ENCODE measurements at regions not wholly inside any gene's neighbourhood (a gene's known extent, or its start where the extent isn't known, plus 50 kb on each side); places are given as distances from the start of the nearest gene placed in this dataset.
"Not testable (repeated sequence)": the region's sequence is repeated elsewhere in the genome, so short reads cannot be mapped to it uniquely, and the experiment has no call there.

DNA sequence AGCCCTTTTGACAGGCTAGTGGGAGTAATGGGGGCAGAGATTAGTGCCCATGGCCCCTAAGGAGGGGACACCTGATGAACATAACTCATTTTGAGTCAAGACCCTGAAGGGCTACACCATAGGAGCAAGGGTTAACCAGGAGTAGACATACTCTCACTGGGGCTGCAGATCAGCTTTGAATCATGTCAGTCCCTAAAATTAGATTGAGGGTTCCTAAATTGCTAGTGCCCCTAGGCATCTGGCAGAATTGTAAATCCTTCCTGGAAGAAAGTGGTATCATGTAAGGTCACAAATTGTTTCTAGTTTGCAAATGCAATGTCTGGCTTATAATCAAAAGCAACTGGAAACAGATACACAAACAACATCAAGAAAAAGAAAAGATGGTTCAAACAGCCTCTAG lies 52.1 kb upstream of the LRRC37A2 start:
- H3K27ac ChIP-seq (replicated peaks); H3K4me1 ChIP-seq; DNase-seq; intact Hi-C loops (cut with micrococcal nuclease); H3K36me3 ChIP-seq; H3K9me3 ChIP-seq (replicated peaks); H3K4me3 ChIP-seq; H3K27me3 ChIP-seq (ENCODE audit: low read depth): not testable (repeated sequence)

DNA sequence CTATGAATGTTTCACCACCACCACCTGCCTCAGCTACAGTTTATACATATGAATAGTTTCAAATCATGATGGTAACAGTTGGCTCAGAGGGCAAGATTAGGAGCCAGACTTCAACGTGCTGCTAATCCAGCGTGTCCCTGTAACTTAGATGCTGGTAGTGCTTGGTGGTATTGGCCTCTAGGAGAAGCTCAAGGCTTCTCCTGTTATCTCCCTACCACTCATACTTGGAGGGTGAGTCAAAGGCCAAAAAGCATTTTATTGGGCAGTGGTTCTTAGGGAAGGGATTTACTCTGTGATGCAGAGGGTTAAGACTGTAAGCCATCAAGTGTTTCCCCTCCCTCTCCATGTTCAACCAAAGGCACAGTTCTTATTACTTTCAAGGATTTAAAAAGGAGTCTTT lies 57.2 kb upstream of the LRRC37A2 start:
- H3K27ac ChIP-seq (replicated peaks); intact Hi-C loops (cut with micrococcal nuclease); H3K9me3 ChIP-seq (replicated peaks); DNase-seq; H3K4me3 ChIP-seq; H3K27me3 ChIP-seq (ENCODE audit: low read depth); H3K36me3 ChIP-seq; H3K4me1 ChIP-seq: not testable (repeated sequence)

DNA sequence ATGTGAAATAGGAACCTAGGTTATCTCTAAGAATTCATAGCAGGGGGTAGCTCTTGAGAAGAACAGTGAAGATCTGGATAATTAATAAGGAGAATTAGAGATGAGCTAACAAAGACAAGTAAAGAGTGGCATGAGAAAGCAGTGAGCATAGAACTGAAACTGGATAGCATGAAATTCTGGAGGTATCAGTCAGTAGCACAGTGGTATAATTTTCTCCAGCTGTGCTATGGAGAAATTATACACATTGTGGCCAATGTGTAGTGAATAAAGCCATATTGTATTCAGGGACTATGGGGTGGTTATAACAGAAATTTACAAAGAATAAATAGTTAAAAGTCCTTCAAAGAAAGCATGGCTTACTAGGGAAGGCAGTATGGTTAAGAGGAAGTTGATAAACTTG lies 57.7 kb upstream of the LRRC37A2 start:
- H3K27me3 ChIP-seq (ENCODE audit: low read depth); H3K4me1 ChIP-seq; H3K36me3 ChIP-seq; intact Hi-C loops (cut with micrococcal nuclease); H3K4me3 ChIP-seq; H3K27ac ChIP-seq (replicated peaks); DNase-seq; H3K9me3 ChIP-seq (replicated peaks): not testable (repeated sequence)

DNA sequence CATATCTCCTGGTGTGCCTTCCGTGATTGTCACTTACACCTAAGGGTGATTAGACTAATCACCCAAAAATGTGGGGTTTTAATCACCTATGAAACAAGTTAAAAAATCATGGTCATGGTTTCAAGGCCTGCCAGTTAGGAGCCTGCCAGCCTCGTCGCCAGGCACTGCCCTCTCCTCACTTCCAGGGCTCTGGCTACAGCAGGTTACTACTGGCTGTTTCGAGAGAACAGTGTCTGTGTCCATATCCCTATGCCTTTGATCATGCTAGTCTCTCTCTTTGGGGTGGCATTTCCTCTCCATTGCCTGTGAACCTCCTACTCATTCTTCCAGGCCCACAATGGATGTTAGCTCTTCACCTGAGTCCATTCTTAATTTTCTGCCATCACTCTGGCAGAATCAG lies 59.2 kb upstream of the LRRC37A2 start:
- H3K27me3 ChIP-seq (ENCODE audit: low read depth); H3K4me1 ChIP-seq; H3K36me3 ChIP-seq; H3K9me3 ChIP-seq (replicated peaks); DNase-seq; intact Hi-C loops (cut with micrococcal nuclease); H3K27ac ChIP-seq (replicated peaks); H3K4me3 ChIP-seq: not testable (repeated sequence)

DNA sequence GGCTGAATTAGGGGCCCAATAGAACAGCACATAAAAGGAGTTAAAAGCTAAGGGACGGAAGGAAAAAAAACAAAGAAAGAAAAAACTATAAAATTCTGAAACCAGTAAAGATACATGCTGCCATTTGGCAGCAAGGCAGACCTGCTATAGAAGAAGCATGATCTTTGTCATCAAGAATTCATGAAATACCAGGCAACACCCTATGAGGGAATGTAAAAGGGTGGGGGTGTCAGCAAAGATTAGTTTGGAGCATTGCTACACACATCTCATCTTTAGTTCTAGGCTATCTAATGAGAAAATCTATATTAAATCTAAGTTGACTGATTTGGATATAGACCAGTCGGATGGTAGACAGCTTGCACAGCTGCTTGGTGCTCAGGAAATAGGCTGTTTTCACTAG lies 66.4 kb upstream of the LRRC37A2 start:
- H3K27me3 ChIP-seq (ENCODE audit: low read depth); H3K4me1 ChIP-seq; H3K9me3 ChIP-seq (replicated peaks); DNase-seq; H3K27ac ChIP-seq (replicated peaks); intact Hi-C loops (cut with micrococcal nuclease); H3K4me3 ChIP-seq; H3K36me3 ChIP-seq: not testable (repeated sequence)

DNA sequence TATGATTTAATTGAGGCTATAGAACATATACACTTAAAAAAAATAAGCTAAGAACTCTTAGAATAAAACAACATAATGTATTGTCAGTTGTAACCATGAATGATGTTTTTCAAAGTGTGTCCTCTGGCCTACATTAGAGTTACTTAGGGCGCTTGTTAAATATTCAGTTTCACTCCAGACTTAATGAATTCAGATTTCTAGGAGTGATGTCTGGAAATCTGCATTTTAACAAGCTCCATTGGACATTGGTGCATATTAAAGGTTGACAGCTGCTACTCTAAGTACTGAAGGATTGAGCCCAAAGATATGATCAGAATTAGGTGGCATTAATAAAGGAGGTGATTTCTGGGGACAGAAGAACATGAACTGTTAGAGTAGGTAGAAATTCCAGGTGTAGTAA lies 66.9 kb upstream of the LRRC37A2 start:
- H3K4me3 ChIP-seq; H3K9me3 ChIP-seq (replicated peaks); intact Hi-C loops (cut with micrococcal nuclease); H3K4me1 ChIP-seq; H3K27ac ChIP-seq (replicated peaks); H3K27me3 ChIP-seq (ENCODE audit: low read depth); H3K36me3 ChIP-seq; DNase-seq: not testable (repeated sequence)

DNA sequence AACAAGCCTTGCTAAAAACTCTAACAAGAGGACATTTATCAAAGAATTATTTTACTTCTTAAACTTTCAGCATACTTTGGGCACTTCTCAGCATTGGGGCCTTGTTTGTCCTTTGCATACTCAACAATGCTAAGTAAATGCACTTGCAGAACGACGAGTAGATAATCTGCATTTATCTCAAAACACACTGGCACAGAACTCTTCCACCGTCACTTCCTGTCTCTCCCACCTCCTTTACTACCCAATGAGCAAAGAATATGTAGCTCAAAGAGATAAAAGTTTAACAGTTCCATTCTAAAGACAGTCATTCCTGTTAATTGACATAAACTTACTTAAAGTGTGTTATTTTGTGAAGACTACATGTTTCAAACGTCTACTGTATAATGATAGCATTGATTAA lies 70.1 kb upstream of the LRRC37A2 start:
- intact Hi-C loops (cut with micrococcal nuclease); H3K4me1 ChIP-seq; H3K27ac ChIP-seq (replicated peaks); H3K9me3 ChIP-seq (replicated peaks); H3K4me3 ChIP-seq; H3K27me3 ChIP-seq (ENCODE audit: low read depth); H3K36me3 ChIP-seq; DNase-seq: not testable (repeated sequence)

DNA sequence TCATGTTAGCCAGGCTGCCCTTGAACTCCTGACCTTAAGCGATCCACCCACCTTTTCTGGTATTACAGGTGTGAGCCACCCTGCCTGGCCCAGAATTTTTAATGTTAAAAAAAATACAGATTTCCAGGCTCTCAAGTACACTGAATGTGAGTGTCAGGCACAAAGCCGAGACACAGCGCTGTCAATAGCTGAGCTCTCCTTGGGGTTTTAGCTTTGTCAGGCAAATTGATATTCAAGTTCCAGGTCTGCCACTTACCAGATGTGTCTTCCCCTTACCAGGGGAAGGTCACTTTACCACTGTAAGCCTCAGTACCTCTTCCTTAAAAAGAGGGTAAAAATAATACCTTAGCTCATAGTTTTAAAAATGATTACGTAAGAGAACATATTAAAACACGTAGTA lies 71.6 kb upstream of the LRRC37A2 start:
- H3K27me3 ChIP-seq (ENCODE audit: low read depth); intact Hi-C loops (cut with micrococcal nuclease); H3K4me1 ChIP-seq; H3K36me3 ChIP-seq; H3K4me3 ChIP-seq; DNase-seq; H3K27ac ChIP-seq (replicated peaks); H3K9me3 ChIP-seq (replicated peaks): not testable (repeated sequence)

DNA sequence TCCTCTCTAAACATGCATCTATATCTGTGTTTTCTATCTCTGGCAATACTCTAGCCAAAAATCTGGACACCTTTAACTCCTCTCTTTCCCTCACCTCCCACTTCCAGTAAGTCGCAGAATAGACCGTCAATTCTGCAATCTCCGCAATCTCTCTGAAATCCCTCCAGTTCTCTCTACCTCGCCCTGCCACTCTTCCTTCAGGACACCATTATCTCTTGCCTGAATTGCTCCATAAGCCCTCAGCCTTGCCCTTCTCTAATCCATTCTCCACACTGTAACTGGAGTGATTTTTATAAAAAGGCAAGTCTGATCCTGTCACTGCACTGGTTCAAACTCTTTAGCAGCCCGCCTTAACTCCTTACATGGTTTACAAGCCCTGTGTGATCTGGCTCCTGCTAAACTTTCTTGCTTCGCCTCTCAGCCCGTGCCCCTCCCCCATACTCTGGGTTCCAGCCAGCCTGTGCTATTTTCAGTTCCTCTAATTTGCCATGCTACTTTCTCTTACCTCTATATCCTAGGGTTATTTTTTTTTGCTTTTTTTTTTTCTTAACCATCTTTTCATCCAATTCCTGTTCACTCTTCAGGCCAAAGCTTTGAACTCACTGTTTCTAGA lies 73.0 kb upstream of the ARL17B start:
- H3K27ac ChIP-seq (replicated peaks); H3K9me3 ChIP-seq (replicated peaks); H3K36me3 ChIP-seq; DNase-seq; H3K27me3 ChIP-seq (ENCODE audit: low read depth); H3K4me1 ChIP-seq; intact Hi-C loops (cut with micrococcal nuclease); H3K4me3 ChIP-seq: not testable (repeated sequence)

DNA sequence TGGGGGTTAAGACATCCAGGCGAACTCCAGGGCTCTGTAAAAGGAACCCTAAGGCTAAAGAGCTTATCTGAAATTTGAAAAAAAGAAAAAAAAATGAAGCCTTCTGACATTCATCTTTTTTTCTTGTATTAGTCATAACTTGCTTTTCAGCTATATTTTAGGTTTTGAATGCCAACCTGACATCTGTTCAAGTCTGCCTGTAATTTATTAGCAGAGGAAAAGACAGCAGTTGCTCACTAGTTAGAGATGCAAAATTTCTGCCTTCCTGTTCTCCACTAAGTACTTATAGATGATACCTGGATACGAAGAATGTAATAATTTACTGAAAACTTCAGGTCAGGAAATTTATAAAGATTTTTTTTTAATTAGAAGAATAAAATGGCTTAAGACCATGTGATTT lies 68.7 kb upstream of the ARL17B start:
- H3K9me3 ChIP-seq (replicated peaks); intact Hi-C loops (cut with micrococcal nuclease); H3K27me3 ChIP-seq (ENCODE audit: low read depth); DNase-seq; H3K4me3 ChIP-seq; H3K4me1 ChIP-seq; H3K36me3 ChIP-seq; H3K27ac ChIP-seq (replicated peaks): not testable (repeated sequence)

DNA sequence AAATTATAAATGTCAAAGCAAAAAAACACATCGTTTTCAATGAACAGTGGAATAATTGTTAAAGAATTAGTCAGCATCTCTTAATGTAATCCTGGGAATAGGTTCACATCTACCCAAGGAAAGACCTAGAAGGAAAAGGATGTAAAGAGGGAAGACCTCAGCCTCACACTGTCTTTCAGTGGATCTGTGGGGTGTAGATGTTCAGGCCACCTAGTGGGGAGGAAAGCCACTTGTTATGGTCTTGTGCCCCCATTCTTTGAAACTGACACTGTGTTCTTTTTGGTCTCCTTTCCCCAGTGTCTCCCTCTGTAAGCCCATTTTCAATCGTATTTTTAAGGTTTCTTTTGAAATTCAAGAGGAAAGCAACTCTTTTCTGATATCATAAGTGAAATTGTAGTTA lies 68.1 kb upstream of the ARL17B start:
- H3K27ac ChIP-seq (replicated peaks); H3K4me1 ChIP-seq; DNase-seq; H3K4me3 ChIP-seq; H3K36me3 ChIP-seq; intact Hi-C loops (cut with micrococcal nuclease); H3K27me3 ChIP-seq (ENCODE audit: low read depth); H3K9me3 ChIP-seq (replicated peaks): not testable (repeated sequence)
